HL-60 (cell line): ENCODE measurements at regions not wholly inside any gene's neighbourhood (a gene's known extent, or its start where the extent isn't known, plus 50 kb on each side); places are given as distances from the start of the nearest gene placed in this dataset.

Experiments used
- CTCF ChIP-seq: IDR thresholded peaks from one replicate; pipeline ENCODE4 v1.5.1; 2011; ENCODE audit warnings: low read length, control low read depth, inconsistent platforms; ENCODE audit not compliant: insufficient read depth
- GABPA ChIP-seq: IDR thresholded peaks from 2 replicates; pipeline ENCODE4 v1.6.1; 2012; ENCODE audit warnings: low read depth
- POLR2AphosphoS5 ChIP-seq: IDR thresholded peaks from 2 replicates; pipeline ENCODE4 v1.6.1; 2012; ENCODE audit warnings: low read depth
- SPI1 ChIP-seq: IDR thresholded peaks from 2 replicates; pipeline ENCODE4 v1.6.1; 2012; ENCODE audit warnings: low read depth, mild to moderate bottlenecking, borderline replicate concordance

- TF ChIP-seq POLR2AphosphoS5 (no peak), SPI1 (no peak), CTCF (no peak), GABPA (no peak)
Observed at GRCh38 chr1:222224156-222224555, 323.7 kb downstream of the HHIPL2 start.
